HG03039 (cell line): ENCODE measurements at regions not wholly inside any gene's neighbourhood (a gene's known extent, or its start where the extent isn't known, plus 50 kb on each side); places are given as distances from the start of the nearest gene placed in this dataset.

Experiments used
- ATAC-seq: cut with Tn5 transposase; IDR thresholded peaks from one replicate; pipeline ENCODE4 v1.9.1; 2021; ENCODE audit warnings: mild to moderate bottlenecking, moderate library complexity; ENCODE audit not compliant: unreplicated experiment

- no peak for ATAC-seq
Measured at GRCh38 chr5:166363087-166363760, 1928.2 kb upstream of the WWC1 start.

- ATAC-seq, result no peak
Measured at GRCh38 chr5:166365164-166365563, 1926.3 kb upstream of the WWC1 start.

GRCh38 chr5:166367391-166367790 lies 1924.1 kb upstream of the WWC1 start:
- no peak for ATAC-seq

- no peak for ATAC-seq
Measured at GRCh38 chr5:166369346-166369745, 1922.1 kb upstream of the WWC1 start.

GRCh38 chr5:166369807-166370206 lies 1921.6 kb upstream of the WWC1 start:
- ATAC-seq, result no peak

GRCh38 chr5:166370928-166371690 lies 1920.3 kb upstream of the WWC1 start:
- ATAC-seq, result no peak

GRCh38 chr5:166373817-166374216 lies 1917.6 kb upstream of the WWC1 start:
- ATAC-seq, result no peak

- no peak for ATAC-seq
Measured at GRCh38 chr5:166377756-166378155, 1913.7 kb upstream of the WWC1 start.

GRCh38 chr5:166379517-166379916 lies 1911.9 kb upstream of the WWC1 start:
- ATAC-seq, result no peak

GRCh38 chr5:166382031-166382430 lies 1909.4 kb upstream of the WWC1 start:
- ATAC-seq, result no peak

- no peak for ATAC-seq
Measured at GRCh38 chr5:166398131-166398530, 1893.3 kb upstream of the WWC1 start.

GRCh38 chr5:166399781-166400180 lies 1891.7 kb upstream of the WWC1 start:
- no peak for ATAC-seq

- ATAC-seq, result no peak
Measured at GRCh38 chr5:166401391-166401790, 1890.1 kb upstream of the WWC1 start.

- no peak for ATAC-seq
Measured at GRCh38 chr5:166412191-166412590, 1879.3 kb upstream of the WWC1 start.

GRCh38 chr5:166427211-166427610 lies 1864.2 kb upstream of the WWC1 start:
- ATAC-seq, result no peak

- no peak for ATAC-seq
Measured at GRCh38 chr5:166428264-166428803, 1863.1 kb upstream of the WWC1 start.

- ATAC-seq, result no peak
Measured at GRCh38 chr5:166430491-166431319, 1860.7 kb upstream of the WWC1 start.

- no peak for ATAC-seq
Measured at GRCh38 chr5:166431456-166431855, 1860.0 kb upstream of the WWC1 start.

GRCh38 chr5:166433679-166434078 lies 1857.8 kb upstream of the WWC1 start:
- ATAC-seq, result no peak

- ATAC-seq, result no peak
Measured at GRCh38 chr5:166436872-166437271, 1854.6 kb upstream of the WWC1 start.

- ATAC-seq, result no peak
Measured at GRCh38 chr5:166486348-166486747, 1805.1 kb upstream of the WWC1 start.
